GM12873 (cell line): ENCODE measurements at regions not wholly inside any gene's neighbourhood (a gene's known extent, or its start where the extent isn't known, plus 50 kb on each side); places are given as distances from the start of the nearest gene placed in this dataset.

Experiments
- CTCF ChIP-seq: IDR thresholded peaks from 2 replicates; pipeline ENCODE4 v1.5.1; 2012; ENCODE audit warnings: low read depth, mild to moderate bottlenecking, moderate library complexity, low read length, control low read depth; ENCODE audit not compliant: insufficient read depth; ENCODE audit errors: missing control alignments

- TF ChIP-seq CTCF, result no peak
Observed at GRCh38 chr7:131655447-131655846, 99.0 kb upstream of the PODXL start.

GRCh38 chr7:131654668-131655326 is 98.4 kb upstream of the PODXL start:
- peak; percentile 97 for TF ChIP-seq CTCF

- TF ChIP-seq CTCF, result no peak
Observed at GRCh38 chr7:131654249-131654558, 97.8 kb upstream of the PODXL start.

- no peak for TF ChIP-seq CTCF
Observed at GRCh38 chr7:131653418-131654248, 97.2 kb upstream of the PODXL start.

- TF ChIP-seq CTCF, result no peak
Observed at GRCh38 chr7:131652934-131653333, 96.5 kb upstream of the PODXL start.

- no peak for TF ChIP-seq CTCF
Observed at GRCh38 chr7:131652194-131652593, 95.8 kb upstream of the PODXL start.

- no peak for TF ChIP-seq CTCF
Observed at GRCh38 chr7:131649879-131650278, 93.5 kb upstream of the PODXL start.
